ENCODE measurements at regions not wholly inside any gene's neighbourhood (a gene's known extent, or its start where the extent isn't known, plus 50 kb on each side); places are given as distances from the start of the nearest gene placed in this dataset.

DNA sequence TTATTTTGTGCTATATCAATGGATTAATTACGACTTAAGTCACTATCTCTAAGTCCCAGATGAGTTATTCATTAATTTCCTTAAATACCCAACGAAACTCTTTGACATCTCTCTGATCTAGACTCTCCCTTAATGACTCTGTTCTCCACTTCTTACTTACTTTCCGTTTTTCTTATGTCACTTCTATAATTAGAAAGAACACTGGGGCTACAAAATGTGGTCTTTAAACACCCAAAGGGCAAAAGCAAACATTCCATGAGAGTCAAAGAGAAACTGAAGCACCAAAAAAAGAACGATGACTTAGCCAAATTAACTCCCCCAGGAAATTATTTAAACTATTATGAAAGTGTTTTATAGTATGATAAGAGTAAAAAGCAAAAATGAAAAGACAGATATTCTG lies 166.4 kb upstream of the UBE2E2 start:
- TF ChIP-seq, protein P1, sequence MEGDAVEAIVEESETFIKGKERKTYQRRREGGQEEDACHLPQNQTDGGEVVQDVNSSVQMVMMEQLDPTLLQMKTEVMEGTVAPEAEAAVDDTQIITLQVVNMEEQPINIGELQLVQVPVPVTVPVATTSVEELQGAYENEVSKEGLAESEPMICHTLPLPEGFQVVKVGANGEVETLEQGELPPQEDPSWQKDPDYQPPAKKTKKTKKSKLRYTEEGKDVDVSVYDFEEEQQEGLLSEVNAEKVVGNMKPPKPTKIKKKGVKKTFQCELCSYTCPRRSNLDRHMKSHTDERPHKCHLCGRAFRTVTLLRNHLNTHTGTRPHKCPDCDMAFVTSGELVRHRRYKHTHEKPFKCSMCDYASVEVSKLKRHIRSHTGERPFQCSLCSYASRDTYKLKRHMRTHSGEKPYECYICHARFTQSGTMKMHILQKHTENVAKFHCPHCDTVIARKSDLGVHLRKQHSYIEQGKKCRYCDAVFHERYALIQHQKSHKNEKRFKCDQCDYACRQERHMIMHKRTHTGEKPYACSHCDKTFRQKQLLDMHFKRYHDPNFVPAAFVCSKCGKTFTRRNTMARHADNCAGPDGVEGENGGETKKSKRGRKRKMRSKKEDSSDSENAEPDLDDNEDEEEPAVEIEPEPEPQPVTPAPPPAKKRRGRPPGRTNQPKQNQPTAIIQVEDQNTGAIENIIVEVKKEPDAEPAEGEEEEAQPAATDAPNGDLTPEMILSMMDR (IDR thresholded peaks at IDR 0.05 in 2 of 3, conservative IDR thresholded peaks at IDR 0.05 in 1 of 3; ENCODE audit: borderline replicate concordance in 1 of 3, insufficient read depth in 1 of 3, low read depth in 2 of 3, low read length in 2 of 3), result no peak
- TF ChIP-seq REST (IDR thresholded peaks at IDR 0.05; ENCODE audit: low read depth) (no peak), SP1 (IDR thresholded peaks at IDR 0.05; ENCODE audit: low read depth) (no peak), ZBTB33 (IDR thresholded peaks at IDR 0.05; ENCODE audit: extremely low read depth, insufficient replicate concordance, low read length) (no peak), EZH2phosphoT487 (IDR thresholded peaks at IDR 0.05; ENCODE audit: borderline replicate concordance) (no peak)
